Stomach smooth muscle (tissue), 2 donors: ENCODE measurements at regions not wholly inside any gene's neighbourhood (a gene's known extent, or its start where the extent isn't known, plus 50 kb on each side); places are given as distances from the start of the nearest gene placed in this dataset.

ENCODE experiments used
- H3K27ac ChIP-seq: one replicate; pipeline ENCODE4 v1.7.0; 2013; ENCODE audit warnings: mild to moderate bottlenecking, low read length, inconsistent platforms
- H3K27me3 ChIP-seq, 2 donors: one replicate each; pipeline ENCODE4 v1.7.0; 2013; ENCODE audit warnings: low read length in 2 of 2; ENCODE audit not compliant: insufficient read depth in 2 of 2, control insufficient read depth in 1 of 2
- H3K36me3 ChIP-seq, 2 donors: one replicate each; pipeline ENCODE4 v1.7.0; 2013; ENCODE audit warnings: low read length in 2 of 2; ENCODE audit not compliant: control insufficient read depth in 2 of 2, insufficient read depth in 2 of 2
- H3K4me1 ChIP-seq: one replicate; pipeline ENCODE4 v1.7.0; 2013; ENCODE audit warnings: low read length; ENCODE audit not compliant: control insufficient read depth, insufficient read depth
- H3K4me3 ChIP-seq, 2 donors: one replicate each; pipeline ENCODE4 v1.7.0; 2013; ENCODE audit warnings: low read length in 2 of 2
- H3K9ac ChIP-seq, 2 donors: one replicate each; pipeline ENCODE4 v1.7.0; 2013; ENCODE audit warnings: low read length in 2 of 2, mild to moderate bottlenecking in 1 of 2
- H3K9me3 ChIP-seq, 2 donors: one replicate each; pipeline ENCODE4 v1.7.0; 2013; ENCODE audit warnings: low read length in 2 of 2; ENCODE audit not compliant: control insufficient read depth in 2 of 2
- donor health status: healthy.
- donor health status: Pancreatic carcinoma.

DNA sequence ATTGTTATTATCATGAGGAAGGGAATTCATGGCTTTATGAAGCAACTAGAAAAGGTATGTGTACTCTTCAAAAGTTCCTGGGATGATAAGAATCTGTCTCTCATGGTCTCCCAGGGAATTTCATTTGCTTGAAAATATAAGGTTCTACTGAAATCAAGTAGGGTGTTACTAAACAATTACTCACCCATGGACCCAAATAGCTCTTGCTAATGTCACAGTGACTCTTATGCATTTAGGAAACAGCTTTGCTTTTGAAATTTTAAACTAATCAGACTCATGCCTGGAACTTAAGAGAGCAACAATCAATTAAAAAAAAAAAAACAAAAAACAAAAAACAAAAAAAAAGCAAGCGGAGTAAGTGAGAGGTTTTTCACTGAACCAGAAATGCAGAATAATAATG, 1546.3 kb upstream of the TENM4 start:
- H3K4me3 ChIP-seq = no peak overlapping the region
- no peak overlapping the region for H3K27ac ChIP-seq
- H3K4me1 ChIP-seq = no peaks in the 10 kb centered on the region
- H3K27me3 ChIP-seq = no peaks in the 10 kb centered on the region
- no peaks in the 10 kb centered on the region for H3K36me3 ChIP-seq
- no peaks in the 10 kb centered on the region for H3K9me3 ChIP-seq
- no peak overlapping the region for H3K9ac ChIP-seq

DNA sequence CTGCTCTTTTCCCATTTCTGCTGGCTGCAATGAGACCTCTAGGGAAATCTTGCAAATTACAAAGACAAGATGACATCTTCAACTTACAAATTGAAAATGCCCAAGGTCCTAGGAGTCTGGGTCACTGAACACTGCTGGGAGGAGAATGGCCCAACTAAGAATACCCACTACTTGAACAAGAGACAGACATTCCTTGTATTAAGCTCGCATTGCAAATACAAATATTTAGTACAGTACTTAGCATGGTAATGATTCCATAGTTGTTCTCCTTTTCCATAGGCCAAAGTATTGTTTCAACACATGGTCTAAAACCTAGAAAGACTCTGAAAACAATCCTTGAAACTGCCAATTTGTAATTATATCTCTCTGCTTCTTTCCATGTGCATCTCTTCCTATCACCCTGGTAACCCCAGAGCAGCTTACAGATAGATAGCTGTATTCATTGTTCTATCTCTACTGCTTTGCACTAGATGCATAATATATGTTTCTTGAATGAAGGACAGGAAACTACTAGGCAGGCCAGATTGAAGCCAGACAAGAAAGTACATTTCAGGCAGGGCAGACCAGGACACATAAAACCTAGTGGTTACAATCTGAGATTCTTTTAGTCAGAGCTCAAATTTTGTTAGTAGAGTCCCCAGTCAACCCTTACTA, 1545.7 kb upstream of the TENM4 start:
- no peak overlapping the region for H3K27ac ChIP-seq
- H3K27me3 ChIP-seq = no peaks in the 10 kb centered on the region

GRCh38 chr11:80980227-80980626, 1539.4 kb upstream of the TENM4 start:
- Histone ChIP-seq H3K27ac (no peak overlapping the region), H3K36me3 (no peaks in the 10 kb centered on the region), H3K4me1 (no peaks in the 10 kb centered on the region)

More for the DNA sequence above, 1545.7 kb upstream of the TENM4 start:
- Histone ChIP-seq H3K4me3 (no peak overlapping the region), H3K4me1 (no peaks in the 10 kb centered on the region), H3K9me3 (no peaks in the 10 kb centered on the region), H3K9ac (no peak overlapping the region), H3K36me3 (no peaks in the 10 kb centered on the region)

GRCh38 chr11:80973786-80974185, 1533.0 kb upstream of the TENM4 start:
- H3K4me3 ChIP-seq = no peak overlapping the region

More at GRCh38 chr11:80980227-80980626, 1539.4 kb upstream of the TENM4 start:
- no peaks in the 10 kb centered on the region for H3K27me3 ChIP-seq
- H3K9ac ChIP-seq = no peak overlapping the region
- H3K4me3 ChIP-seq = no peak overlapping the region
- H3K9me3 ChIP-seq = no peaks in the 10 kb centered on the region

GRCh38 chr11:80970037-80970436, 1529.2 kb upstream of the TENM4 start:
- Histone ChIP-seq H3K4me3 (no peak overlapping the region), H3K27ac (no peak overlapping the region), H3K9ac (no peak overlapping the region), H3K27me3 (no peaks in the 10 kb centered on the region), H3K36me3 (no peaks in the 10 kb centered on the region), H3K4me1 (no peaks in the 10 kb centered on the region), H3K9me3 (no peaks in the 10 kb centered on the region)

More at GRCh38 chr11:80973786-80974185, 1533.0 kb upstream of the TENM4 start:
- H3K27ac ChIP-seq = no peak overlapping the region
- H3K9me3 ChIP-seq = no peaks in the 10 kb centered on the region
- no peaks in the 10 kb centered on the region for H3K36me3 ChIP-seq
- H3K27me3 ChIP-seq = no peaks in the 10 kb centered on the region
- H3K4me1 ChIP-seq = no peaks in the 10 kb centered on the region
- H3K9ac ChIP-seq = no peak overlapping the region

DNA sequence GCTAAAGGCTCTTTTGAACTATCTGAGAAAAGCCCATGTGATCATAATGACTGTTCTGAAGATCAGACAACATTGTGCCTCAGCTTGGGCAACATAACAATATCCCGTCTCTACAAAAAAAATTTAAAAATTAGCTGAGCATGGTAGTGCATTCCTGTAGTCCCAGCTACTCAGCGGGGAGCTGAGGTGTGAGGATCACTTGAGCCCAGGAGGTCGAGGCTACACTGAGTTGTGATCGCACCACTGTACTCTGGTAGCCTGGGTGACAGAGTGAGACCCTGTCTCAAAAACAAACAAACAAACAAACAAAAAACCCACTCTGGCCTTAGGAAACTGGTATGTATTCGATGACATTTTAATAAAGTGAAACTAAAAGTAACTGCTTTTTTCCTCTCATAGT, 1526.8 kb upstream of the TENM4 start:
- no peaks in the 10 kb centered on the region for H3K36me3 ChIP-seq
- H3K4me1 ChIP-seq = no peaks in the 10 kb centered on the region
- H3K27me3 ChIP-seq = no peaks in the 10 kb centered on the region
- H3K27ac ChIP-seq = no peak overlapping the region
- no peak overlapping the region for H3K4me3 ChIP-seq
- H3K9me3 ChIP-seq = no peaks in the 10 kb centered on the region
- no peak overlapping the region for H3K9ac ChIP-seq

- H3K4me3 ChIP-seq = no peak overlapping the region
- H3K9ac ChIP-seq = no peak overlapping the region
- no peaks in the 10 kb centered on the region for H3K27me3 ChIP-seq
- H3K4me1 ChIP-seq = no peaks in the 10 kb centered on the region
- no peak overlapping the region for H3K27ac ChIP-seq
- no peaks in the 10 kb centered on the region for H3K9me3 ChIP-seq
- H3K36me3 ChIP-seq = no peaks in the 10 kb centered on the region
Measured at GRCh38 chr11:80960381-80961029, 1519.7 kb upstream of the TENM4 start.

DNA sequence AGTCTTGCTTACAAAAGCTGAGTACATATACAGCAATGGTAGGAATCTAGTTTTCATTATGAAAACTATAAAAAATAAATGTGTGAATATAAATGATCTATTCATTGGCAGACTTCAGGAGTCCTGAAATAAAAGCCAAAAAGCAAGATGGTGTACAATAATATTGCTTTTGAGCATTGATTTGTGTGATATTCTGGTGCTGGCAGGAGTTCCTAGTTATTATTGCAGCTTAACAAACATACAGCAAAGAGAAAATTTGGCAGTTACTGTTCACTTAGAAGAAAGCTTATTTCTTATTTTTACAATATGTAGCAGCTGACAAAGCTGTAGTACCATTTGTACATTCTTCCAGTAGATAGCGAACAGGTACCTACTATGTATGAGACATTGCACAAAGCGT, 1518.9 kb upstream of the TENM4 start:
- no peaks in the 10 kb centered on the region for H3K4me1 ChIP-seq
- no peak overlapping the region for H3K9ac ChIP-seq
- H3K27me3 ChIP-seq = no peaks in the 10 kb centered on the region
- no peaks in the 10 kb centered on the region for H3K9me3 ChIP-seq
- H3K36me3 ChIP-seq = no peaks in the 10 kb centered on the region
- no peak overlapping the region for H3K27ac ChIP-seq
- H3K4me3 ChIP-seq = no peak overlapping the region

DNA sequence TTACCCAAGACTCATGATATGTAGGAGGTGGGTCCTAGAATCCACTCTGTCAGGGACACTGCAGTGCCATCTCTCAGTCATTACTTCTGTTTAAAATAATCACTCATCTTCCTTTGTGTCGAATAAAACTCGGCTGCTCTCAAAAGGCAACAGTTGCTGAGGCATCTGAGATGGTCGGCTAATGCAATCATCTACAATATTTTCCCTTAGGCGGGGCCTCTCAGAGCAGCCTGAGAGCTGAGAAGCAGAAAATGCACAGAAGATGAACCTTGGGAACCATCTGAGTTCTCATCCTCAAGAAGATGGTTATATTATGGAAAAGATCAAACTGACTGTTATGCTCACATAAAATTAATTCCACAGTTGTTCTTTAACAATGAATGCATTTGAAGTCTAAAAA, 1518.2 kb upstream of the TENM4 start:
- Histone ChIP-seq H3K4me1 (no peaks in the 10 kb centered on the region), H3K27ac (no peak overlapping the region), H3K27me3 (no peaks in the 10 kb centered on the region), H3K9me3 (no peaks in the 10 kb centered on the region), H3K9ac (no peak overlapping the region), H3K4me3 (no peak overlapping the region), H3K36me3 (no peaks in the 10 kb centered on the region)

- Histone ChIP-seq H3K4me3 (no peak overlapping the region), H3K4me1 (no peaks in the 10 kb centered on the region), H3K36me3 (no peaks in the 10 kb centered on the region), H3K27me3 (no peaks in the 10 kb centered on the region), H3K9ac (no peak overlapping the region), H3K9me3 (no peaks in the 10 kb centered on the region), H3K27ac (no peak overlapping the region)
Measured at GRCh38 chr11:80958361-80958760, 1517.5 kb upstream of the TENM4 start.

DNA sequence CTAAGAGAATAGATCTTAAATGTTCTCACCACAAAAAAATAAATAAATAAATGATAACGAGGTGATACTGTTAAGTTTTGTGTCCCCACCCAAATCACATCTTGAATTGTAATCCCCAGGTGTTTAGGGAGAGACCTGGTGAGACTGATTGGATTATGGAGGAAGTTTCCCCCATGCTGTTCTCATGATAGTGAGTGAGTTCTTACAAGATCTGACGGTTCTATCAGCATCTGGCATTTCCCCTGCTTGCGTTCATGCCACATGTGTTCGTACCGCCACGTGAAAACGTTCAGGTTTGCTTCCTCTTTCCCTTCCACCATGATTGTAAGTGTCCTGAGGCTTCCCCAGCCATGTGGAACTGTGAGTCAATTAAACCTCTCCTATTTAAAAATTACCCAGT, 1514.8 kb upstream of the TENM4 start:
- Histone ChIP-seq H3K27me3 (no peaks in the 10 kb centered on the region), H3K36me3 (no peaks in the 10 kb centered on the region), H3K9me3 (no peaks in the 10 kb centered on the region), H3K9ac (no peak overlapping the region), H3K27ac (no peak overlapping the region), H3K4me3 (no peak overlapping the region), H3K4me1 (no peaks in the 10 kb centered on the region)
